Stomach (tissue), 8 donors: ENCODE measurements at regions not wholly inside any gene's neighbourhood (a gene's known extent, or its start where the extent isn't known, plus 50 kb on each side); places are given as distances from the start of the nearest gene placed in this dataset.

Source experiments
- DNase-seq, 2 donors: peaks; one replicate each; pipeline versions ENCODE4 v3.0.0 to v3.0.0-alpha.2; 2013 to 2019
- H3K27ac ChIP-seq, 5 donors: fragments of 200-600 bp in 4 of 5; sonication (generic) in 4 of 5; one replicate each; pipeline ENCODE4 v1.5.1; 2013 to 2019; ENCODE audit warnings: mild to moderate bottlenecking in 1 of 5, moderate library complexity in 1 of 5
- H3K27me3 ChIP-seq, 3 donors: fragments of 200-600 bp; sonication (generic); one replicate each; pipeline ENCODE4 v1.5.1; 2017 to 2019; ENCODE audit warnings: mixed run types in 1 of 3
- H3K36me3 ChIP-seq, 4 donors: fragments of 200-600 bp; sonication (generic); 1 replicate in 3 of 4; 2 replicates in 1 of 4; pipeline ENCODE4 v1.5.1; 2016 to 2019
- H3K4me1 ChIP-seq, 4 donors: fragments of 200-600 bp; sonication (generic); one replicate each; pipeline ENCODE4 v1.5.1; 2016 to 2019
- H3K4me3 ChIP-seq, 4 donors: fragments of 200-600 bp; sonication (generic) in 3 of 4; one replicate each; pipeline ENCODE4 v1.5.1; 2016 to 2019; ENCODE audit warnings: mild to moderate bottlenecking in 1 of 4
- H3K9me3 ChIP-seq, 4 donors: fragments of 200-600 bp; sonication (generic); one replicate each; pipeline ENCODE4 v1.5.1; 2016 to 2019
- EP300 ChIP-seq: sonication (generic); formaldehyde crosslinking; IDR thresholded peaks from one replicate; pipeline ENCODE4 v1.6.1; 2017; ENCODE audit warnings: antibody characterized with exemption
- POLR2A ChIP-seq, 4 donors: fragments of 450-650 bp; IDR thresholded peaks; one replicate each; pipeline ENCODE4 v1.6.1; 2016; ENCODE audit warnings: antibody characterized with exemption in 4 of 4, control low read depth in 2 of 4, mild to moderate bottlenecking in 1 of 4, moderate library complexity in 1 of 4
- POLR2AphosphoS5 ChIP-seq, 3 donors: sonication (generic); formaldehyde crosslinking; IDR thresholded peaks; one replicate each; pipeline ENCODE4 v1.6.1; 2016; ENCODE audit warnings: antibody characterized with exemption in 3 of 3
- WGBS, 5 donors: extraction: QIAGEN DNeasy Blood & Tissue Kit in 3 of 5; methylation state at CpG; one replicate each; pipeline versions ENCODE4 v1.1.5 to v1.1.7; 2013 to 2018; 5-methylcytosine and 5-hydroxymethylcytosine counted together
- intact Hi-C: fragments of 100-400 bp; cut with DNase I; formaldehyde crosslinking; loops from one replicate; pipeline ENCODE4 v1.15.1; 2023; ENCODE audit warnings: low total_unique reads
- TF ChIP-seq, protein P1 (sequence below), 7 experiments: fragments of 450-650 bp in 4 of 7; fragments of 200-600 bp in 3 of 7; sonication (generic) in 3 of 7; IDR thresholded peaks; one replicate each; pipeline ENCODE4 v1.5.1; 2016 to 2019; ENCODE audit warnings: antibody characterized with exemption in 7 of 7, control low read depth in 2 of 7, mild to moderate bottlenecking in 1 of 7
- donor health status: healthy with polysubstance abuse.
- donor health status: Bipolar disorder and iron deficiency.
- donor health status: healthy.

- intact Hi-C loops: no loop called here
- no peaks in the 10 kb centered on the region for H3K27me3 ChIP-seq
- no peak overlapping the region for H3K27ac ChIP-seq
- peaks cover 0 to 12% (median 6%) of the 10 kb centered on the region in 4 donors for H3K9me3 ChIP-seq
- no peaks in the 10 kb centered on the region for H3K36me3 ChIP-seq
- no peaks in the 10 kb centered on the region for H3K4me1 ChIP-seq
- no peak overlapping the region for H3K4me3 ChIP-seq
- TF ChIP-seq POLR2AphosphoS5 (IDR thresholded peaks at IDR 0.05) (no peak), POLR2A (IDR thresholded peaks at IDR 0.05) (no peak), EP300 (no peak)
- TF ChIP-seq, protein P1, sequence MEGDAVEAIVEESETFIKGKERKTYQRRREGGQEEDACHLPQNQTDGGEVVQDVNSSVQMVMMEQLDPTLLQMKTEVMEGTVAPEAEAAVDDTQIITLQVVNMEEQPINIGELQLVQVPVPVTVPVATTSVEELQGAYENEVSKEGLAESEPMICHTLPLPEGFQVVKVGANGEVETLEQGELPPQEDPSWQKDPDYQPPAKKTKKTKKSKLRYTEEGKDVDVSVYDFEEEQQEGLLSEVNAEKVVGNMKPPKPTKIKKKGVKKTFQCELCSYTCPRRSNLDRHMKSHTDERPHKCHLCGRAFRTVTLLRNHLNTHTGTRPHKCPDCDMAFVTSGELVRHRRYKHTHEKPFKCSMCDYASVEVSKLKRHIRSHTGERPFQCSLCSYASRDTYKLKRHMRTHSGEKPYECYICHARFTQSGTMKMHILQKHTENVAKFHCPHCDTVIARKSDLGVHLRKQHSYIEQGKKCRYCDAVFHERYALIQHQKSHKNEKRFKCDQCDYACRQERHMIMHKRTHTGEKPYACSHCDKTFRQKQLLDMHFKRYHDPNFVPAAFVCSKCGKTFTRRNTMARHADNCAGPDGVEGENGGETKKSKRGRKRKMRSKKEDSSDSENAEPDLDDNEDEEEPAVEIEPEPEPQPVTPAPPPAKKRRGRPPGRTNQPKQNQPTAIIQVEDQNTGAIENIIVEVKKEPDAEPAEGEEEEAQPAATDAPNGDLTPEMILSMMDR (IDR thresholded peaks at IDR 0.05): no peak
- WGBS, 5 donors: 64 to 87% (median 76%) methylated on average over 2 of the region's 2 CpGs
- DNase-seq: no peak
Measured at GRCh38 chr1:112099979-112100378, 110.5 kb upstream of the KCND3 start.

DNA sequence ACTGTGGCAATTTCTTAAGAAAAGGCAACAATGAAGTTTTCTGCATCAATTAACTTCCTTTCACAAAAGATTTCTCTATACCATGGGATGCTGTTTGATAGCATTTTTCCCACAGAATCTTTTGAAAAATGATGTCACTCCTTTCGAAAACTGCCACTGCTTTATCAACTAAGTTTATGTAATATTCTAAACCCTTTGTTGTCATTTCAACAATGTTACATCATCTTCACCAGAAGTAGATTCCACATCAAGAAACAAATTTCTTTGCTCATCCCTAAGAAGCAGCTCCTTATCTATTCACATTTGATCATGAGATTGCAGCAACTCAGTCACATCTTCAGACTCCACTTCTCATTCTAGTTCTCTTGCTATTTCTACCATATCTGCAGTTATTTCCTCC is 116.1 kb upstream of the KCND3 start:
- Histone ChIP-seq H3K9me3 (peaks cover 0 to 23% (median 11%) of the 10 kb centered on the region in 4 donors), H3K4me1 (peaks cover 0 to 7% (median 0%) of the 10 kb centered on the region in 4 donors), H3K27me3 (no peaks in the 10 kb centered on the region), H3K4me3 (no peak overlapping the region), H3K36me3 (no peaks in the 10 kb centered on the region), H3K27ac (no peak overlapping the region)
- TF ChIP-seq EP300 (no peak), POLR2A (IDR thresholded peaks at IDR 0.05) (no peak)
- intact Hi-C loops: no loop called here
- WGBS, 5 donors: 86 to 92% (median 91%) methylated on average over 1 of the region's 1 CpG
- DNase-seq: no peak

DNA sequence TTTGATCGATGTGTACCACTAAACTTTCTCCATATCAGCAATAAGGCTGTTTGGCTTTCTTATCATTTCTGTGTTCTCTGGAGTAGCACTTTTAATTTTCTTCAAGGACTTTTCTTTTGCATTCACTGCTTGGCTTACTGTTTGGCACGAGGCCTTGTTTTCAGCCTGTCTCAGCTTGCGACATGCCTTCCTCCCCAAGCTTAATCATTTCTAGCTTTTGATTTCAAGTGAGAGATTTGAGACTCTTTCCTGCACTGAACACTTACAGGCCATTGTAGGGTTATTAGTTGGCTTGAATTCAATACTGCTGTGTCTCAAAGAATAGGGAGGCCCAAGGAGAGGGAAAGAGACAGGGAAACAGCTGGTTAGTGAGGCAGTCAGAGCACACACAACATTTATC is 120.6 kb upstream of the KCND3 start:
- intact Hi-C loops: no loop called here
- peak in 1 of 3 donors; percentile 45 for TF ChIP-seq POLR2AphosphoS5 (IDR thresholded peaks at IDR 0.05)
- no peak for TF ChIP-seq POLR2A (IDR thresholded peaks at IDR 0.05)
- peak; percentile 36 to 51 for DNase-seq

DNA sequence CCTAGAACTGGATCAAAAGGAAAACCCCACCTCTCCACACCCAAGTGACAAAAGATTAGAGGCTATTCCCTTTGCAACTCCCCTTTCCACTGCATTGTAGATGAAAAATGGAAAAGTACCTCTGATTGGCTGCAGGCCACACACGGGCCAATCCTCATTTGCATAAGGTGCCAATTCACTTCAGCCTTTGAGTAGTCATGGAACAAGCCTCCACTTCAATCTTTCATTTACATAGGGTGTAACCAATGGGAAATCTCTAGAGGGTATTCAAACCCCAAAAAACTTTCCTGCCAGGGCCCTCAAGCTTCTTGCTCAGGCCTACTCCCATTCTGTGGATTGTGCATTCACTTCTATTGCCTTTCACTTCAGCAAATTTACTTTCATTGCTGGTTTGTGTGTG is 122.3 kb upstream of the KCND3 start:
- Histone ChIP-seq H3K27me3 (no peaks in the 10 kb centered on the region), H3K4me3 (no peak overlapping the region), H3K36me3 (no peaks in the 10 kb centered on the region), H3K9me3 (peaks cover 0 to 5% (median 2%) of the 10 kb centered on the region in 4 donors), H3K4me1 (peaks cover 0 to 10% (median 0%) of the 10 kb centered on the region in 4 donors), H3K27ac (no peak overlapping the region)
- DNase-seq: no peak
- intact Hi-C loops: no loop called here
- WGBS, 5 donors: 61 to 80% (median 72%) methylated on average over 1 of the region's 1 CpG
- TF ChIP-seq, protein P1 (IDR thresholded peaks at IDR 0.05): no peak
- TF ChIP-seq EP300 (no peak), POLR2A (IDR thresholded peaks at IDR 0.05) (no peak), POLR2AphosphoS5 (IDR thresholded peaks at IDR 0.05) (no peak)

More for the DNA sequence above, 120.6 kb upstream of the KCND3 start:
- Histone ChIP-seq H3K4me3 (no peak overlapping the region), H3K27me3 (no peaks in the 10 kb centered on the region), H3K36me3 (no peaks in the 10 kb centered on the region), H3K9me3 (peaks cover 0 to 12% (median 5%) of the 10 kb centered on the region in 4 donors), H3K4me1 (peaks cover 0 to 10% (median 0%) of the 10 kb centered on the region in 4 donors), H3K27ac (no peak overlapping the region)
- 20 to 44% (median 23%) methylated on average over 3 of the region's 3 CpGs for WGBS, 5 donors

DNA sequence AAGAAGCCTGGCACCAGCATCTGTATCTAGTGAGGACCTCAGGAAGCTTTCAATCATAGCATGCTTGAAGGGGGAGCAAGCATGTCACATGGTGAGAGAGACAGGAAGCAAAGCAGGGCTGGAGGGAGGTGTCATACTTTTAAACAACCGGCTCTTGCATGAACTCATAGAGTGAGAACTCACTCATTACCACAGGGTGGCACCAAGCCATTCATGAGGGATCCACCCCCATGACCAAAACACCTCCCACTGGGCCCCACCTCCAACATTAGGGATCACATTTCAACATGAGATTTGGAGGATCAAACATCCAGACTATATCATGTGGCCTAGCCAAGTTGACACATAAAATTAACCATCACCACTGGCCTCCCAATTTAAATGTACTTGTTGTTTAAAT is 125.1 kb upstream of the KCND3 start:
- H3K4me1 ChIP-seq: peaks cover 0 to 10% (median 0%) of the 10 kb centered on the region in 4 donors
- H3K27ac ChIP-seq: no peak overlapping the region
- intact Hi-C loops: no loop called here
- H3K9me3 ChIP-seq: no peaks in the 10 kb centered on the region
- H3K4me3 ChIP-seq: no peak overlapping the region
- TF ChIP-seq, protein P1 (IDR thresholded peaks at IDR 0.05): no peak
- TF ChIP-seq POLR2AphosphoS5 (IDR thresholded peaks at IDR 0.05) (no peak), EP300 (no peak), POLR2A (IDR thresholded peaks at IDR 0.05) (no peak)
- WGBS, 5 donors: 32 to 71% (median 38%) methylated on average over 1 of the region's 1 CpG
- no peak for DNase-seq
- H3K36me3 ChIP-seq: no peaks in the 10 kb centered on the region
- no peaks in the 10 kb centered on the region for H3K27me3 ChIP-seq
